GM23338 (cell line): ENCODE measurements at regions not wholly inside any gene's neighbourhood (a gene's known extent, or its start where the extent isn't known, plus 50 kb on each side); places are given as distances from the start of the nearest gene placed in this dataset.

Source experiments
- CTCF ChIP-seq, 2 experiments: fragments of 200-600 bp in 1 of 2; sonication (generic) in 1 of 2; conservative IDR thresholded peaks; 2 replicates each; pipeline versions ENCODE4 v1.5.1 to v1.6.1; 2016 to 2017; ENCODE audit warnings: antibody characterized with exemption in 2 of 2, low read depth in 2 of 2, mild to moderate bottlenecking in 2 of 2, moderate library complexity in 1 of 2
- POLR2AphosphoS5 ChIP-seq: IDR thresholded peaks from 2 replicates; pipeline ENCODE4 v1.6.1; 2016; ENCODE audit warnings: antibody characterized with exemption, low read depth
- REST ChIP-seq: IDR thresholded peaks from one replicate; pipeline ENCODE4 v1.6.1; 2018; ENCODE audit warnings: antibody characterized with exemption; ENCODE audit not compliant: unreplicated experiment

- TF ChIP-seq CTCF (conservative IDR thresholded peaks at IDR 0.05; ENCODE audit: low read depth in 2 of 2) (no peak), POLR2AphosphoS5 (no peak), REST (no peak)
These were observed 120.4 kb upstream of the FZD8 start for GRCh38 chr10:35762311-35763030.
